ENCODE measurements at regions not wholly inside any gene's neighbourhood (a gene's known extent, or its start where the extent isn't known, plus 50 kb on each side); places are given as distances from the start of the nearest gene placed in this dataset.
A peak's percentile ranks its signal among the peaks of the same experiment; 100 is the strongest.
"Not testable (repeated sequence)": the region's sequence is repeated elsewhere in the genome, so short reads cannot be mapped to it uniquely, and the experiment has no call there.

- no peak for DNase-seq (ENCODE audit: low spot score)
These were observed 404.7 kb upstream of the CHAC2 start for GRCh38 chr2:53362934-53363333.

GRCh38 chr2:53356291-53356905 is 411.2 kb upstream of the CHAC2 start:
- no peak for DNase-seq (ENCODE audit: low spot score)

GRCh38 chr2:53353135-53354114 is 414.2 kb upstream of the CHAC2 start:
- DNase-seq (ENCODE audit: low spot score): no peak

GRCh38 chr2:53347269-53347668 is 420.3 kb upstream of the CHAC2 start:
- DNase-seq (ENCODE audit: low spot score): no peak

- no peak for DNase-seq (ENCODE audit: low spot score)
These were observed 425.4 kb upstream of the CHAC2 start for GRCh38 chr2:53342248-53342647.

GRCh38 chr2:53334610-53335009 is 433.0 kb upstream of the CHAC2 start:
- DNase-seq (ENCODE audit: low spot score): no peak

- no peak for DNase-seq (ENCODE audit: low spot score)
These were observed 435.9 kb upstream of the CHAC2 start for GRCh38 chr2:53331667-53332066.

- no peak for DNase-seq (ENCODE audit: low spot score)
These were observed 449.7 kb upstream of the CHAC2 start for GRCh38 chr2:53317861-53318260.

- DNase-seq (ENCODE audit: low spot score): no peak
These were observed 452.5 kb upstream of the CHAC2 start for GRCh38 chr2:53315149-53315548.

- no peak for DNase-seq (ENCODE audit: low spot score)
These were observed 452.9 kb upstream of the CHAC2 start for GRCh38 chr2:53314718-53315117.

GRCh38 chr2:53313644-53314043 is 454.0 kb upstream of the CHAC2 start:
- not testable (repeated sequence) for DNase-seq (ENCODE audit: low spot score)

- no peak for DNase-seq (ENCODE audit: low spot score)
These were observed 454.9 kb upstream of the CHAC2 start for GRCh38 chr2:53312721-53313120.

- no peak for DNase-seq (ENCODE audit: low spot score)
These were observed 455.4 kb upstream of the CHAC2 start for GRCh38 chr2:53312181-53312580.

GRCh38 chr2:53303012-53303578 is 464.5 kb upstream of the CHAC2 start:
- DNase-seq (ENCODE audit: low spot score): no peak

- DNase-seq (ENCODE audit: low spot score): no peak
These were observed 465.1 kb upstream of the CHAC2 start for GRCh38 chr2:53302455-53302854.

GRCh38 chr2:53289309-53290006 is 478.1 kb upstream of the CHAC2 start:
- DNase-seq (ENCODE audit: low spot score): peak; percentile 16

GRCh38 chr2:53286345-53286744 is 481.3 kb upstream of the CHAC2 start:
- no peak for DNase-seq (ENCODE audit: low spot score)

- DNase-seq (ENCODE audit: low spot score): no peak
These were observed 491.9 kb upstream of the CHAC2 start for GRCh38 chr2:53275743-53276142.

GRCh38 chr2:53268626-53269025 is 499.0 kb upstream of the CHAC2 start:
- no peak for DNase-seq (ENCODE audit: low spot score)

- no peak for DNase-seq (ENCODE audit: low spot score)
These were observed 499.5 kb upstream of the CHAC2 start for GRCh38 chr2:53268086-53268485.

GRCh38 chr2:53265544-53266299 is 501.9 kb upstream of the CHAC2 start:
- no peak for DNase-seq (ENCODE audit: low spot score)

GRCh38 chr2:53260568-53260967 is 507.0 kb upstream of the CHAC2 start:
- DNase-seq (ENCODE audit: low spot score): no peak
